Tibial nerve (tissue), 3 donors: ENCODE measurements at regions not wholly inside any gene's neighbourhood (a gene's known extent, or its start where the extent isn't known, plus 50 kb on each side); places are given as distances from the start of the nearest gene placed in this dataset.

Source experiments
- CTCF ChIP-seq, 5 experiments: fragments of 200-600 bp in 3 of 5; fragments of 450-650 bp in 2 of 5; sonication (generic) in 3 of 5; IDR thresholded peaks; one replicate each; pipeline ENCODE4 v1.5.1; 2016 to 2019; ENCODE audit warnings: antibody characterized with exemption in 5 of 5, mild to moderate bottlenecking in 3 of 5, moderate library complexity in 2 of 5
- POLR2A ChIP-seq, 2 donors: fragments of 450-650 bp; IDR thresholded peaks; one replicate each; pipeline ENCODE4 v1.6.1; 2017; ENCODE audit warnings: antibody characterized with exemption in 2 of 2, mild to moderate bottlenecking in 2 of 2, moderate library complexity in 2 of 2

GRCh38 chr7:76146374-76146773, 55.3 kb upstream of the SRRM3 start:
- no peak for TF ChIP-seq CTCF (IDR thresholded peaks at IDR 0.05)
- TF ChIP-seq POLR2A (IDR thresholded peaks at IDR 0.05): no peak
